ENCODE measurements at regions not wholly inside any gene's neighbourhood (a gene's known extent, or its start where the extent isn't known, plus 50 kb on each side); places are given as distances from the start of the nearest gene placed in this dataset.
A peak's percentile ranks its signal among the peaks of the same experiment; 100 is the strongest.

GRCh38 chr13:105914291-105915036 is 621.0 kb downstream of the EFNB2 start:
- Histone ChIP-seq H3K27me3 (ENCODE audit: control insufficient read depth, insufficient read depth, low read length) (no peaks in the 10 kb centered on the region), H3K4me3 (ENCODE audit: low read depth, low read length) (no peak overlapping the region), H3K36me3 (ENCODE audit: control insufficient read depth, insufficient read depth, low read length) (no peaks in the 10 kb centered on the region)
- no peak for TF ChIP-seq CTCF (IDR thresholded peaks at IDR 0.05; ENCODE audit: insufficient read depth, low read depth, low read length)
- POLR2A ChIA-PET = interaction anchor here (0.5 kb wide), 1 partner anchor 83 kb away, joined by 4 read pairs; no protein-coding TSS in a partner anchor
- DNase-seq (ENCODE audit: low read depth) = peak; percentile 71
- CTCF ChIA-PET = interaction anchor here (0.5 kb wide), 1 partner anchor 10 kb away, joined by 3 read pairs; no protein-coding TSS in a partner anchor

DNA sequence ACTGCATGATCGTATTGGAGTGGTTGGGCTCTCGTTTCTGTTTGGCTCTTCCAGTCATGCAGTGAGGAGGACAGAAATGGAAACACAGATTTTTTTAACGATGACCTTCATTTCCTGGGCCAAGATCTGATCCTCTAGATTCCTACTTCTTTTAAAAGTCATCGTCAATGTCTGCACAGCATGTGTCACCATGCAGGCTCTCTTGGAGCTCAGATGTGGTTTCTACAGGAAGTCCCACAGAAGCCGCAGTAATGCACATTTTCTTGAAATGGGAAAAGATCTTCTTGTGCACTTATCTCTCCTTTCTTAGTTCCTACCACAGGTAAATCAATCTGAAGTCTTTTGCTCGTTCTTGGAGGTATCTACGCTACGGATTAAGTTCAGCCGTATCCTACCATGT is 626.9 kb downstream of the EFNB2 start:
- Histone ChIP-seq H3K4me3 (ENCODE audit: low read depth, low read length) (no peak overlapping the region), H3K27me3 (ENCODE audit: control insufficient read depth, insufficient read depth, low read length) (no peaks in the 10 kb centered on the region), H3K36me3 (ENCODE audit: control insufficient read depth, insufficient read depth, low read length) (no peaks in the 10 kb centered on the region)
- ChIA-PET CTCF (no interaction called here), POLR2A (no interaction called here)
- no peak for TF ChIP-seq CTCF (IDR thresholded peaks at IDR 0.05; ENCODE audit: insufficient read depth, low read depth, low read length)
- no peak for DNase-seq (ENCODE audit: low read depth)

GRCh38 chr13:105907319-105908019 is 628.0 kb downstream of the EFNB2 start:
- POLR2A ChIA-PET = no interaction called here
- CTCF ChIA-PET = no interaction called here
- no peak for DNase-seq (ENCODE audit: low read depth)
- Histone ChIP-seq H3K4me3 (ENCODE audit: low read depth, low read length) (no peak overlapping the region), H3K27me3 (ENCODE audit: control insufficient read depth, insufficient read depth, low read length) (no peaks in the 10 kb centered on the region), H3K36me3 (ENCODE audit: control insufficient read depth, insufficient read depth, low read length) (no peaks in the 10 kb centered on the region)
- TF ChIP-seq CTCF (IDR thresholded peaks at IDR 0.05; ENCODE audit: insufficient read depth, low read depth, low read length) = no peak

DNA sequence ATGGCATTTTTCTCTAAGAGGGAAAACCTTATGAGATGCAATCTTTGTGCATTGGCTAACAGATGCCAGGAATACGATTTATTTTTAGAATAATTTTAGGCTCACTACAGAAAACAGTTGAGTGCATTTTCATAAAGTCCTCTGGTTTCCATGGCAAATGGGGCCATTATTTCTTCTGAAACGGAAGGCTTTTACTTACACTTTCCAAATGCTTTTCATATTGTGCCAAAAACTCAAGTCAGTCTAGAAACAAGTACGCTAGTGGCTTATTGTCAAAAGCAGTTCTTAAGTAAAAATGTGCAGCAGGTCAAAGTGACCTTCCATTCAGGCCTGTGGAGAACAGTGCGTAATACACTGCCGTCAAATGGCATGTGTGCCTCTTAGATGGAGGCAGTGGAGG is 628.7 kb downstream of the EFNB2 start:
- no peak overlapping the region for H3K4me3 ChIP-seq (ENCODE audit: low read depth, low read length)
- no peak for TF ChIP-seq CTCF (IDR thresholded peaks at IDR 0.05; ENCODE audit: insufficient read depth, low read depth, low read length)
- no peaks in the 10 kb centered on the region for H3K27me3 ChIP-seq (ENCODE audit: control insufficient read depth, insufficient read depth, low read length)
- DNase-seq (ENCODE audit: low read depth) = no peak
- ChIA-PET POLR2A (no interaction called here), CTCF (no interaction called here)
- no peaks in the 10 kb centered on the region for H3K36me3 ChIP-seq (ENCODE audit: control insufficient read depth, insufficient read depth, low read length)

GRCh38 chr13:105904034-105904742 is 631.3 kb downstream of the EFNB2 start:
- ChIA-PET POLR2A (no interaction called here), CTCF (no interaction called here)
- no peak for TF ChIP-seq CTCF (IDR thresholded peaks at IDR 0.05; ENCODE audit: insufficient read depth, low read depth, low read length)
- Histone ChIP-seq H3K36me3 (ENCODE audit: control insufficient read depth, insufficient read depth, low read length) (no peaks in the 10 kb centered on the region), H3K27me3 (ENCODE audit: control insufficient read depth, insufficient read depth, low read length) (no peaks in the 10 kb centered on the region), H3K4me3 (ENCODE audit: low read depth, low read length) (no peak overlapping the region)
- no peak for DNase-seq (ENCODE audit: low read depth)

All from BJ (cell line).